Transverse colon (tissue), 4 donors: ENCODE measurements at regions not wholly inside any gene's neighbourhood (a gene's known extent, or its start where the extent isn't known, plus 50 kb on each side); places are given as distances from the start of the nearest gene placed in this dataset.

Experiments
- DNase-seq: peaks from one replicate; pipeline ENCODE4 v3.0.0-alpha.2; 2019
- H3K27ac ChIP-seq, 4 donors: fragments of 200-600 bp; sonication (generic); 2 replicates each; pipeline ENCODE4 v1.5.1; 2016 to 2018; ENCODE audit warnings: inconsistent platforms in 4 of 4
- H3K27me3 ChIP-seq: fragments of 200-600 bp; sonication (generic); 2 replicates; pipeline ENCODE4 v1.5.1; 2017; ENCODE audit warnings: inconsistent platforms
- H3K36me3 ChIP-seq, 4 donors: fragments of 200-600 bp; sonication (generic); 2 replicates each; pipeline ENCODE4 v1.5.1; 2017 to 2019; ENCODE audit warnings: inconsistent platforms in 4 of 4
- H3K4me1 ChIP-seq, 4 donors: fragments of 200-600 bp; sonication (generic); 2 replicates each; pipeline ENCODE4 v1.5.1; 2017 to 2020; ENCODE audit warnings: inconsistent platforms in 4 of 4
- H3K4me3 ChIP-seq, 4 donors: fragments of 200-600 bp; sonication (generic); 1 replicate in 1 of 4; 2 replicates in 3 of 4; pipeline versions ENCODE4 v1.5.1 to v1.6.1; 2017 to 2019; ENCODE audit warnings: inconsistent platforms in 4 of 4
- H3K9me3 ChIP-seq, 2 donors: fragments of 200-600 bp; sonication (generic); 2 replicates each; pipeline ENCODE4 v1.5.1; 2017 to 2019; ENCODE audit warnings: inconsistent platforms in 2 of 2
- CTCF ChIP-seq, 5 experiments: fragments of 200-600 bp in 3 of 5; fragments of 450-650 bp in 2 of 5; sonication (generic) in 3 of 5; IDR thresholded peaks; 1 replicate in 2 of 5; 2 replicates in 3 of 5; pipeline ENCODE4 v1.5.1; 2016 to 2017; ENCODE audit warnings: antibody characterized with exemption in 5 of 5, inconsistent platforms in 3 of 5, mild to moderate bottlenecking in 2 of 5, moderate library complexity in 1 of 5
- EP300 ChIP-seq: sonication (generic); formaldehyde crosslinking; IDR thresholded peaks from one replicate; pipeline ENCODE4 v1.6.1; 2017; ENCODE audit warnings: antibody characterized with exemption, low read depth
- POLR2A ChIP-seq: fragments of 450-650 bp; IDR thresholded peaks from one replicate; pipeline ENCODE4 v1.6.1; 2016; ENCODE audit warnings: antibody characterized with exemption, mild to moderate bottlenecking, moderate library complexity
- POLR2AphosphoS5 ChIP-seq, 3 donors: sonication (generic); formaldehyde crosslinking; IDR thresholded peaks; one replicate each; pipeline ENCODE4 v1.6.1; 2016; ENCODE audit warnings: antibody characterized with exemption in 3 of 3
- WGBS, 2 donors: methylation state at CpG; one replicate each; pipeline ENCODE4 v1.1.5; 2018; ENCODE audit warnings: low coverage in 1 of 2; 5-methylcytosine and 5-hydroxymethylcytosine counted together
- in situ Hi-C, 4 donors: fragments of 200-750 bp; cut with MboI; loops; one replicate each; pipeline versions ENCODE4 v1.15.0 to v1.15.1; 2017; ENCODE audit warnings: low sequenced_read_pairs in 3 of 4, low pct_ligation_motif_present in 1 of 4, low pct_unique_long_range_greater_than_20kb in 1 of 4
- intact Hi-C: fragments of 100-400 bp; cut with DNase I; formaldehyde crosslinking; loops from one replicate; pipeline ENCODE4 v1.15.1; 2023; ENCODE audit warnings: low total_unique reads

GRCh38 chr5:162573758-162574157 is 506.2 kb downstream of the GABRG2 start:
- Histone ChIP-seq H3K27me3 (no peaks in the 10 kb centered on the region), H3K4me3 (no peak overlapping the region), H3K9me3 (no peaks in the 10 kb centered on the region), H3K36me3 (no peaks in the 10 kb centered on the region), H3K27ac (no peak overlapping the region), H3K4me1 (no peaks in the 10 kb centered on the region)
- in situ Hi-C loops = no loop called here
- no peak for TF ChIP-seq CTCF (IDR thresholded peaks at IDR 0.05)
- no peak for TF ChIP-seq POLR2AphosphoS5 (IDR thresholded peaks at IDR 0.05)
- TF ChIP-seq EP300 = no peak
- no peak for TF ChIP-seq POLR2A
- intact Hi-C loops = loop anchor here (5.0 kb wide), 1 partner anchor 1666 kb away; no protein-coding TSS in a partner anchor
- DNase-seq = no peak
- 71 to 77% methylated on average over 2 of the region's 2 CpGs for WGBS, 2 donors

- no peak for DNase-seq
- no peaks in the 10 kb centered on the region for H3K36me3 ChIP-seq
- no peaks in the 10 kb centered on the region for H3K27me3 ChIP-seq
- H3K4me3 ChIP-seq = no peak overlapping the region
- H3K27ac ChIP-seq = no peak overlapping the region
- no peaks in the 10 kb centered on the region for H3K4me1 ChIP-seq
- TF ChIP-seq POLR2AphosphoS5 (IDR thresholded peaks at IDR 0.05) = no peak
- TF ChIP-seq POLR2A = no peak
- TF ChIP-seq CTCF (IDR thresholded peaks at IDR 0.05) = no peak
- TF ChIP-seq EP300 = no peak
- H3K9me3 ChIP-seq = peaks cover 0 to 8% of the 10 kb centered on the region in 2 donors
- in situ Hi-C loops (no loop called here), intact Hi-C loops (no loop called here)
These were observed 524.2 kb downstream of the GABRG2 start for GRCh38 chr5:162591724-162592123.

GRCh38 chr5:162593881-162594280 is 526.3 kb downstream of the GABRG2 start:
- Histone ChIP-seq H3K4me3 (no peak overlapping the region), H3K27me3 (no peaks in the 10 kb centered on the region), H3K27ac (no peak overlapping the region), H3K9me3 (peaks cover 0 to 8% of the 10 kb centered on the region in 2 donors), H3K36me3 (no peaks in the 10 kb centered on the region), H3K4me1 (no peaks in the 10 kb centered on the region)
- WGBS, 2 donors = 74 to 77% methylated on average over 1 of the region's 1 CpG
- TF ChIP-seq POLR2AphosphoS5 (IDR thresholded peaks at IDR 0.05) = no peak
- TF ChIP-seq CTCF (IDR thresholded peaks at IDR 0.05) = peak; percentile 19 to 51 (median 36)
- in situ Hi-C loops (no loop called here), intact Hi-C loops (no loop called here)
- DNase-seq = no peak

GRCh38 chr5:162603443-162604070 is 536.0 kb downstream of the GABRG2 start:
- intact Hi-C loops (no loop called here), in situ Hi-C loops (no loop called here)
- Histone ChIP-seq H3K4me3 (no peak overlapping the region), H3K9me3 (peaks cover 0 to 4% of the 10 kb centered on the region in 2 donors), H3K4me1 (no peaks in the 10 kb centered on the region), H3K27ac (no peak overlapping the region), H3K36me3 (no peaks in the 10 kb centered on the region), H3K27me3 (no peaks in the 10 kb centered on the region)
- DNase-seq = no peak
- WGBS, 2 donors = 42 to 53% methylated on average over 3 of the region's 3 CpGs
- no peak for TF ChIP-seq CTCF (IDR thresholded peaks at IDR 0.05)
- TF ChIP-seq POLR2A = no peak
- TF ChIP-seq POLR2AphosphoS5 (IDR thresholded peaks at IDR 0.05) = no peak
- TF ChIP-seq EP300 = no peak
